ENCODE measurements at regions not wholly inside any gene's neighbourhood (a gene's known extent, or its start where the extent isn't known, plus 50 kb on each side); places are given as distances from the start of the nearest gene placed in this dataset.

DNA sequence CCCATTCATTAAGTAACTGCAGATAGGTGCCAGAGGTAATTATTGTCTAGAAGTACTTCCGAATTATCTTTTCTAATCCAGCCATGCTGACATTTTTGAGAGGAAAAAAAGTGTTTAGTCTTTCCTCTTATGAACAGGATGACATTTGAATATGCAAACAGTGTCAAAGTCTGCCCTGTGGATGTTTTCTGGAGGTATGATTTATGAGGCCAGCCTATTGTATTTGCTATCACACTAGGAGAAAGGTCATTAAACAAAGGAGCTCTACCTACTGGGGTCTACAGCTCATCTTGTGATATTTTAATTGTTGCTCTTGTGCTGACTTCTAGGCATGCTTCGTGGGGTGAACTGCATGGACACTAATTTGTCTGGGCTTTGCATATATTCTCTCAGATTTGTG is 559.7 kb upstream of the CAMK1G start:
- POLR2A ChIA-PET, result no interaction called here
- Mint-ChIP-seq H3K27me3 (ENCODE audit: insufficient read depth, unreplicated experiment) (no peaks in the 10 kb centered on the region), H3K36me3 (ENCODE audit: insufficient read depth, unreplicated experiment) (no peaks in the 10 kb centered on the region), H3K27ac (ENCODE audit: unreplicated experiment) (no peak overlapping the region), H3K9me3 (ENCODE audit: unreplicated experiment) (peaks cover 19% of the 10 kb centered on the region), H3K4me1 (ENCODE audit: low read depth, unreplicated experiment) (no peaks in the 10 kb centered on the region), H3K4me3 (ENCODE audit: unreplicated experiment) (no peak overlapping the region)
- no peak for TF ChIP-seq CTCF (IDR thresholded peaks at IDR 0.05; ENCODE audit: insufficient read depth in 1 of 2, low read depth in 1 of 2, low read length in 1 of 2, severe bottlenecking in 1 of 2, unreplicated experiment in 1 of 2)
- Histone ChIP-seq H3K9me3 (0 out of 2 replicates have a peak, but pooled peaks cover 2% of the 10 kb centered on the region), H3K36me3 (ENCODE audit: control insufficient read depth, insufficient read depth, low read length) (no peaks in the 10 kb centered on the region), H3K4me1 (no peaks in the 10 kb centered on the region), H3K27me3 (replicated peaks; ENCODE audit: control insufficient read depth, insufficient read depth, low read length) (no peaks in the 10 kb centered on the region), H3K4me3 (ENCODE audit: low read depth, low read length) (no peak overlapping the region)
- intact Hi-C loops (cut with micrococcal nuclease; ENCODE audit: unreplicated experiment), result loop anchor here (10.0 kb wide), 1 partner anchor 369 kb away; no protein-coding TSS in a partner anchor
- CTCF ChIA-PET, result interaction anchor here (0.6 kb wide), 1 partner anchor 771 kb away, joined by 6 read pairs; no protein-coding TSS in a partner anchor
- DNase-seq, result no peak
- no TSS peak for BruUV-seq (replicated peaks)

DNA sequence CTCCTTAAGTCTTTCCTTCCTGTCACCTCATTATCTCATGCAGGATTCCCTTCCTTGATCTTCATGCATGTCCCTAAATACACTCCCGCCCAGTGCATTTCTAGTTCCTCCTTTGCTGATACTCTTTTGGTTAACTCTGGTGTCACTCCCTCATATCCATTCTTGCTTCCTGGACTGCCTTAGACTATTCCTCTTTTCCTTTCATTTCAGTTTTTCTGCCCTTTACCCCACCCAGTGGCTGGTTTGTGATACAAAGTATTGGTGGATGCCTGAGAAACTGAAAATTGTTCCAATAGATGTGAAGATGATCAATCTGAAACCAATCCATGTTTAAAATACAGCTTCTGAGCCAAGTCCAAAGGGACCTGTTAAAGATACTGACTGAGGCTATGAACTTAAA is 553.8 kb upstream of the CAMK1G start:
- DNase-seq, result no peak
- Mint-ChIP-seq H3K4me1 (ENCODE audit: low read depth, unreplicated experiment) (no peaks in the 10 kb centered on the region), H3K4me3 (ENCODE audit: unreplicated experiment) (no peak overlapping the region), H3K9me3 (ENCODE audit: unreplicated experiment) (peaks cover 10% of the 10 kb centered on the region), H3K36me3 (ENCODE audit: insufficient read depth, unreplicated experiment) (no peaks in the 10 kb centered on the region), H3K27ac (ENCODE audit: unreplicated experiment) (no peak overlapping the region), H3K27me3 (ENCODE audit: insufficient read depth, unreplicated experiment) (peaks cover 10% of the 10 kb centered on the region)
- Histone ChIP-seq H3K36me3 (ENCODE audit: control insufficient read depth, insufficient read depth, low read length) (no peaks in the 10 kb centered on the region), H3K27me3 (replicated peaks; ENCODE audit: control insufficient read depth, insufficient read depth, low read length) (no peaks in the 10 kb centered on the region), H3K4me3 (ENCODE audit: low read depth, low read length) (no peak overlapping the region), H3K9me3 (no peaks in the 10 kb centered on the region), H3K4me1 (no peaks in the 10 kb centered on the region)
- CTCF ChIA-PET, result no interaction called here
- intact Hi-C loops (cut with micrococcal nuclease; ENCODE audit: unreplicated experiment), result loop anchor here (10.0 kb wide), 1 partner anchor 375 kb away; no protein-coding TSS in a partner anchor
- no TSS peak for BruUV-seq (replicated peaks)
- TF ChIP-seq CTCF (IDR thresholded peaks at IDR 0.05; ENCODE audit: insufficient read depth in 1 of 2, low read depth in 1 of 2, low read length in 1 of 2, severe bottlenecking in 1 of 2, unreplicated experiment in 1 of 2), result peak in 1 of 2 experiments; percentile 11
- POLR2A ChIA-PET, result no interaction called here

GRCh38 chr1:209030454-209031167 is 552.9 kb upstream of the CAMK1G start:
- ChIA-PET POLR2A (no interaction called here), CTCF (no interaction called here)
- no peak for DNase-seq
- no peaks in the 10 kb centered on the region for H3K4me1 ChIP-seq
- H3K36me3 ChIP-seq (ENCODE audit: control insufficient read depth, insufficient read depth, low read length), result no peaks in the 10 kb centered on the region
- no peak overlapping the region for H3K4me3 Mint-ChIP-seq (ENCODE audit: unreplicated experiment)
- no TSS peak for BruUV-seq (replicated peaks)
- H3K4me1 Mint-ChIP-seq (ENCODE audit: low read depth, unreplicated experiment), result no peaks in the 10 kb centered on the region
- H3K27ac Mint-ChIP-seq (ENCODE audit: unreplicated experiment), result no peak overlapping the region
- intact Hi-C loops (cut with micrococcal nuclease; ENCODE audit: unreplicated experiment), result no loop called here
- no peak overlapping the region for H3K4me3 ChIP-seq (ENCODE audit: low read depth, low read length)
- peaks cover 10% of the 10 kb centered on the region for H3K27me3 Mint-ChIP-seq (ENCODE audit: insufficient read depth, unreplicated experiment)
- no peaks in the 10 kb centered on the region for H3K27me3 ChIP-seq (replicated peaks; ENCODE audit: control insufficient read depth, insufficient read depth, low read length)
- H3K9me3 Mint-ChIP-seq (ENCODE audit: unreplicated experiment), result peaks cover 10% of the 10 kb centered on the region
- H3K9me3 ChIP-seq, result no peaks in the 10 kb centered on the region
- TF ChIP-seq CTCF (IDR thresholded peaks at IDR 0.05; ENCODE audit: insufficient read depth in 1 of 2, low read depth in 1 of 2, low read length in 1 of 2, severe bottlenecking in 1 of 2, unreplicated experiment in 1 of 2), result no peak
- H3K36me3 Mint-ChIP-seq (ENCODE audit: insufficient read depth, unreplicated experiment), result no peaks in the 10 kb centered on the region

Data from Caco-2 (cell line).